Hepatocyte (in vitro differentiated cells): ENCODE measurements at regions not wholly inside any gene's neighbourhood (a gene's known extent, or its start where the extent isn't known, plus 50 kb on each side); places are given as distances from the start of the nearest gene placed in this dataset.

Experiments used
- CTCF ChIP-seq: fragments of 200-600 bp; sonication (generic); IDR thresholded peaks from 2 replicates; pipeline ENCODE4 v1.5.1; 2016; ENCODE audit warnings: antibody characterized with exemption, mild to moderate bottlenecking; ENCODE audit not compliant: poor library complexity
- EZH2phosphoT487 ChIP-seq: fragments of 200-600 bp; sonication (generic); IDR thresholded peaks from one replicate; pipeline ENCODE4 v1.6.1; 2018; ENCODE audit warnings: antibody characterized with exemption, mild to moderate bottlenecking, low read depth, moderate library complexity; ENCODE audit not compliant: unreplicated experiment, severe bottlenecking

- TF ChIP-seq CTCF (peak; percentile 72), EZH2phosphoT487 (no peak)
These were observed 343.6 kb upstream of the SYT4 start for GRCh38 chr18:43620936-43621335.
